Smooth muscle cell (in vitro differentiated cells): ENCODE measurements at regions not wholly inside any gene's neighbourhood (a gene's known extent, or its start where the extent isn't known, plus 50 kb on each side); places are given as distances from the start of the nearest gene placed in this dataset.

Experiments
- DNase-seq: peaks from one replicate; lab custom pipeline; 2025; ENCODE audit not compliant: unreplicated experiment; lab: John Stamatoyannopoulos, UW
- H2AFZ ChIP-seq: fragments of 200-600 bp; sonication (generic); 2 replicates; pipeline ENCODE4 v1.6.0; 2016; ENCODE audit warnings: antibody characterized with exemption, low read depth, mild to moderate bottlenecking
- H3F3A ChIP-seq: fragments of 200-600 bp; sonication (generic); 2 replicates; pipeline ENCODE4 v1.6.0; 2017; ENCODE audit warnings: antibody characterized with exemption, low read depth
- H3K27ac ChIP-seq: fragments of 200-600 bp; sonication (generic); 2 replicates; pipeline ENCODE4 v1.5.1; 2016; ENCODE audit warnings: low read depth, mild to moderate bottlenecking
- H3K27me3 ChIP-seq: fragments of 200-600 bp; sonication (generic); 2 replicates; pipeline ENCODE4 v1.6.1; 2016; ENCODE audit warnings: low read depth, mild to moderate bottlenecking
- H3K36me3 ChIP-seq: fragments of 200-600 bp; sonication (generic); 2 replicates; pipeline ENCODE4 v1.5.1; 2016; ENCODE audit warnings: low read depth
- H3K4me1 ChIP-seq: fragments of 200-600 bp; sonication (generic); 2 replicates; pipeline ENCODE4 v1.5.1; 2016; ENCODE audit warnings: low read depth
- H3K4me2 ChIP-seq: fragments of 200-600 bp; sonication (generic); 2 replicates; pipeline ENCODE4 v1.6.0; 2016; ENCODE audit warnings: mild to moderate bottlenecking
- H3K4me3 ChIP-seq: fragments of 200-600 bp; sonication (generic); 2 replicates; pipeline ENCODE4 v1.5.1; 2016; ENCODE audit warnings: mild to moderate bottlenecking
- H3K79me2 ChIP-seq: fragments of 200-600 bp; sonication (generic); 2 replicates; pipeline ENCODE4 v1.6.0; 2016; ENCODE audit warnings: low read depth, mild to moderate bottlenecking
- H3K9ac ChIP-seq: fragments of 200-600 bp; sonication (generic); 2 replicates; pipeline ENCODE4 v1.6.0; 2016; ENCODE audit warnings: low read depth
- H3K9me3 ChIP-seq: fragments of 200-600 bp; sonication (generic); replicated peaks from 2 replicates; pipeline ENCODE4 v1.5.1; 2016; ENCODE audit warnings: low read depth
- H4K20me1 ChIP-seq: fragments of 200-600 bp; sonication (generic); 2 replicates; pipeline ENCODE4 v1.6.0; 2016; ENCODE audit warnings: low read depth
- WGBS: methylation state at CpG from one replicate; pipeline ENCODE4 v1.1.7; 2016; ENCODE audit warnings: low lambda C conversion rate; 5-methylcytosine and 5-hydroxymethylcytosine counted together
- TF ChIP-seq, protein P1 (sequence below): fragments of 200-600 bp; sonication (generic); IDR thresholded peaks from 2 replicates; pipeline ENCODE4 v1.5.1; 2017; ENCODE audit warnings: borderline replicate concordance, mild to moderate bottlenecking, antibody characterized with exemption; ENCODE audit not compliant: insufficient read depth, poor library complexity, severe bottlenecking

DNA sequence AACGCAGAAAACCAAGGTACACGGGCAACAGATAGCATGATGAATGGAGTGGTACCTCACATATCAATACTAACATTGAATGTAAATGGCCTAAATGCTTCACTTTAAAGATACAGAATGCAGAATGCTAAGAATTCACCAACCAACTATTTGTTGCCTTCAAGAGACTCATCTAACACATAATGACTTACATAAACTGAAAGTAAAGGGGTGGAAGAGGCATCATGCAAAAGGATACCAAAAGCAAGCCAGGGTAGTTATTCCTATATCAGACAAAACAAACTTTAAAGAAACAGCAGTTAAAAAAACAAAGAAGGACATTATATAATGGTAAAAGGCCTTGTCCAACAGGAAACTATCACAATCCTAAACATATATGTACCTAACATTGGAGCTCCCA lies 137.1 kb upstream of the APP start:
- WGBS = 82% methylated on average over 2 of the region's 2 CpGs
- Histone ChIP-seq H4K20me1 (no peaks in the 10 kb centered on the region), H3K79me2 (no peaks in the 10 kb centered on the region), H3K9ac (no peak overlapping the region), H2AFZ (no peak overlapping the region), H3K9me3 (no peaks in the 10 kb centered on the region), H3K27me3 (no peaks in the 10 kb centered on the region), H3K4me1 (no peaks in the 10 kb centered on the region), H3K4me2 (no peak overlapping the region), H3F3A (no peaks in the 10 kb centered on the region), H3K4me3 (no peak overlapping the region), H3K36me3 (no peaks in the 10 kb centered on the region), H3K27ac (no peak overlapping the region)
- TF ChIP-seq, protein P1, sequence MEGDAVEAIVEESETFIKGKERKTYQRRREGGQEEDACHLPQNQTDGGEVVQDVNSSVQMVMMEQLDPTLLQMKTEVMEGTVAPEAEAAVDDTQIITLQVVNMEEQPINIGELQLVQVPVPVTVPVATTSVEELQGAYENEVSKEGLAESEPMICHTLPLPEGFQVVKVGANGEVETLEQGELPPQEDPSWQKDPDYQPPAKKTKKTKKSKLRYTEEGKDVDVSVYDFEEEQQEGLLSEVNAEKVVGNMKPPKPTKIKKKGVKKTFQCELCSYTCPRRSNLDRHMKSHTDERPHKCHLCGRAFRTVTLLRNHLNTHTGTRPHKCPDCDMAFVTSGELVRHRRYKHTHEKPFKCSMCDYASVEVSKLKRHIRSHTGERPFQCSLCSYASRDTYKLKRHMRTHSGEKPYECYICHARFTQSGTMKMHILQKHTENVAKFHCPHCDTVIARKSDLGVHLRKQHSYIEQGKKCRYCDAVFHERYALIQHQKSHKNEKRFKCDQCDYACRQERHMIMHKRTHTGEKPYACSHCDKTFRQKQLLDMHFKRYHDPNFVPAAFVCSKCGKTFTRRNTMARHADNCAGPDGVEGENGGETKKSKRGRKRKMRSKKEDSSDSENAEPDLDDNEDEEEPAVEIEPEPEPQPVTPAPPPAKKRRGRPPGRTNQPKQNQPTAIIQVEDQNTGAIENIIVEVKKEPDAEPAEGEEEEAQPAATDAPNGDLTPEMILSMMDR = no peak
- no peak for DNase-seq

DNA sequence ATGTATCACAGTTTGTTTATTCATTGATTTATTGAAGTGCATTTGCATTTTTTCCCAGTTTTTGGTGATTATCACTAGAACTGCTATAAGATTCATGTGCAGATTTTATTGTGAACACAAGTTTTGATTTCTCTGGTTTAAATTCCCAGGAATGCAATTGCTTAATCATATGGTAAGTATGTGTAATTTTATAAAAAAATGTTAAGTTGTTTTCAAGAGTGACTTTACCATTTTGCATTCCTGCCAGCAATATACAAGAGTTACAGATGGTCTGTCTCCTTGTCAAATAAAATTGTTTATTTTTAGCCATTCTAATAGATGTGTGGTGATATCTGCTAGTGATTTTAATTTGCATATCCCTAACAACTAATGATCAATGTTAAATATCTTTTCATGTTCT lies 127.3 kb upstream of the APP start:
- Histone ChIP-seq H3K9ac (no peak overlapping the region), H3F3A (no peaks in the 10 kb centered on the region), H3K4me1 (no peaks in the 10 kb centered on the region), H4K20me1 (no peaks in the 10 kb centered on the region), H3K36me3 (no peaks in the 10 kb centered on the region), H3K79me2 (no peaks in the 10 kb centered on the region), H3K4me2 (no peak overlapping the region), H3K27ac (no peak overlapping the region), H3K4me3 (no peak overlapping the region), H3K9me3 (no peaks in the 10 kb centered on the region), H3K27me3 (no peaks in the 10 kb centered on the region), H2AFZ (no peak overlapping the region)
- DNase-seq = no peak
- TF ChIP-seq, protein P1 = no peak

DNA sequence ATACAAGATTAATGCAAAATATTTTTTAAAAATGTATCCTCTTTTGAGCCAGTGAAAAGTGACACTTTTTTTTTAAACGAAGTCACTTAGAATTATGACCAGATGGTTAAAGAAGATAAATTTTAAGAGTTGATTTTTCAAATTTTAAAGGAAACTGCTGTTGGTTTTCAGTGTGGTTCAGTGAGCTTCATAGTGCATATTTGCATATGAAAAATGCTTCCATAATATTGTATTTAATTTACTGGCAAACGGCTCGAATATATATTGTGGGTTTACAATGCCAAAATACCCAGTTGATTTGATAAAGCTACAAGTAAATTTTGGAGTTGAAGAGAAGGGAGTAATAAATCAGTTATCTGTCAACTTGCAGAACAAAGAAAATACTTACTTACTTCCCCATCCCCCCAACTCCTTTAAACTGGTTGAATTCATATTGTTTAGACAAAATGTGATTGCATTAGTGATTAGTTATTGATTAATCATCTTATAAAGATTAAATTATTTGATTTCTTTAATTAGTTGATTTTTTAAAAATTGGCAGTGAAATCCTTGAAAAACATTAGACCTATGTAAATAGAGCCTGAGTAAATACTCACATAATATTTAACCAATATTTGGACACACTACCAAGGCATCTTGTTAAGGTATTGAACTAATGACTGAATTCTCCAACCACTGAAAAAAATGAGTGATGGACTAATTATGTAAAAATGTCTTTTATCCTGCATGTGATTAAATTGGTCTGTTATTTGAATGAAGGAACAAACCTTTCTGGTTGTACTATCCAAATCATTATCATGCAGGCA lies 122.8 kb upstream of the APP start:
- H3K4me1 ChIP-seq = no peaks in the 10 kb centered on the region
- no peaks in the 10 kb centered on the region for H3K27me3 ChIP-seq
- H3K9ac ChIP-seq = no peak overlapping the region
- WGBS = 91% methylated on average over 3 of the region's 3 CpGs
- TF ChIP-seq, protein P1 = no peak
- no peaks in the 10 kb centered on the region for H4K20me1 ChIP-seq
- no peak overlapping the region for H3K4me3 ChIP-seq
- H2AFZ ChIP-seq = no peak overlapping the region
- H3F3A ChIP-seq = no peaks in the 10 kb centered on the region
- DNase-seq = no peak
- H3K79me2 ChIP-seq = no peaks in the 10 kb centered on the region
- no peaks in the 10 kb centered on the region for H3K9me3 ChIP-seq
- no peak overlapping the region for H3K27ac ChIP-seq
- H3K36me3 ChIP-seq = no peaks in the 10 kb centered on the region
- H3K4me2 ChIP-seq = no peak overlapping the region

- H2AFZ ChIP-seq = no peak overlapping the region
- H3K36me3 ChIP-seq = no peaks in the 10 kb centered on the region
- DNase-seq = no peak
- no peaks in the 10 kb centered on the region for H3K79me2 ChIP-seq
- TF ChIP-seq, protein P1 = no peak
- H3K4me1 ChIP-seq = no peaks in the 10 kb centered on the region
- no peak overlapping the region for H3K4me3 ChIP-seq
- H3K9ac ChIP-seq = no peak overlapping the region
- no peak overlapping the region for H3K27ac ChIP-seq
- 93% methylated on average over 1 of the region's 1 CpG for WGBS
- H3K4me2 ChIP-seq = no peak overlapping the region
- no peaks in the 10 kb centered on the region for H3K9me3 ChIP-seq
- H3K27me3 ChIP-seq = no peaks in the 10 kb centered on the region
- H4K20me1 ChIP-seq = no peaks in the 10 kb centered on the region
- no peaks in the 10 kb centered on the region for H3F3A ChIP-seq
Measured at GRCh38 chr21:26288026-26288425, 117.5 kb upstream of the APP start.
